GM08714 (cell line): ENCODE measurements at regions not wholly inside any gene's neighbourhood (a gene's known extent, or its start where the extent isn't known, plus 50 kb on each side); places are given as distances from the start of the nearest gene placed in this dataset.
"Not testable (repeated sequence)": the region's sequence is repeated elsewhere in the genome, so short reads cannot be mapped to it uniquely, and the experiment has no call there.

Source experiments
- H3K4me3 ChIP-seq: fragments of 200-500 bp; sonication (Bioruptor generic); 2 replicates; pipeline ENCODE4 v1.5.1; 2014; ENCODE audit warnings: mild to moderate bottlenecking, low read length, inconsistent platforms
- ZNF274 ChIP-seq: IDR thresholded peaks from 2 replicates; pipeline ENCODE4 v1.6.1; 2012; ENCODE audit warnings: mild to moderate bottlenecking, low read depth, low read length

GRCh38 chr14:22176957-22177356 lies 412.1 kb downstream of the DAD1 start:
- TF ChIP-seq ZNF274 = no peak
- H3K4me3 ChIP-seq = no peak overlapping the region

GRCh38 chr14:22175278-22175558 lies 413.8 kb downstream of the DAD1 start:
- not testable (repeated sequence) for H3K4me3 ChIP-seq

GRCh38 chr14:22174412-22175277 lies 414.4 kb downstream of the DAD1 start:
- no peak for TF ChIP-seq ZNF274
- no peak overlapping the region for H3K4me3 ChIP-seq

- no peak for TF ChIP-seq ZNF274
- H3K4me3 ChIP-seq = no peak overlapping the region
Measured at GRCh38 chr14:22168092-22168955, 420.7 kb downstream of the DAD1 start.

GRCh38 chr14:22164616-22165015 lies 424.4 kb downstream of the DAD1 start:
- no peak for TF ChIP-seq ZNF274

GRCh38 chr14:22163051-22163450 lies 426.0 kb downstream of the DAD1 start:
- no peak overlapping the region for H3K4me3 ChIP-seq
- no peak for TF ChIP-seq ZNF274

More at GRCh38 chr14:22164616-22165015, 424.4 kb downstream of the DAD1 start:
- H3K4me3 ChIP-seq = no peak overlapping the region

DNA sequence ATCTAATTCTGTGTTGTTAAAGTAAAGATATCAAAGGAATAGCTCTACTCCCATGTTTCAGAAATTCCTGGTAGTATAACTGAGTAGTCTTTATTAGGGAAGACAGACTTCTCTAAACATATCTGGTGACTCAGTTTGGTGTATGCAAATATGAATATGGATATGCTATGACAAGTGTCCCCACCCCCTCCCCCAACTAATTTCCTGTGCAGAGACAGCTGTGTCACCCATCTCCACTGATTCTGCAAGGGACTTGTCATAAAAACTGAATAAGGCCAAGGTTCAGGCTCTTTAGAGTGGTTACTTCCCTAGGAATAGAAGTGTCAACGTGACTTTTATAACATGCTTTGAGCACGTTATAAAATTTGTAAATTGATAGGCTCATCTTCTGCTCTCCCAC lies 429.1 kb downstream of the DAD1 start:
- H3K4me3 ChIP-seq = no peak overlapping the region
- TF ChIP-seq ZNF274 = no peak

- no peak for TF ChIP-seq ZNF274
- H3K4me3 ChIP-seq = no peak overlapping the region
Measured at GRCh38 chr14:22159099-22159498, 429.9 kb downstream of the DAD1 start.

DNA sequence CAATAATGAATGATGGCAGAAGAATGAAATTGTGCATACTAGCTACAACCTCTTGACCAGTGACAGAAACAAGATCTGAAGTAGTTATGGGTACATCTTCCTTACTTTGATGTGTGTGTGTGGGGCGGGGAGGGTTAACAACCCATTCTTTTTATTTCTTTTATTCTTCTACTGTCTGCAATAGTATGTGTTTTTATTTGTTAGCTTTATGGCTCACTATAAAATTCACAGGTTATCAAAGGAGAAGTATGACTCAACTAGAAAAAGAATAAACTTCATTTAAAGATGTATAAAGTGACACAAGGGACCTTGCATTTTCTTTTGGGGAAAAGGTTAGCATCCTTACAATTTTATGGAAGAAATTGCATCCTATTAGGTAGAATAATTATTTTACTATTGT lies 430.5 kb downstream of the DAD1 start:
- no peak overlapping the region for H3K4me3 ChIP-seq
- no peak for TF ChIP-seq ZNF274

GRCh38 chr14:22155571-22155970 lies 433.5 kb downstream of the DAD1 start:
- TF ChIP-seq ZNF274 = no peak
- no peak overlapping the region for H3K4me3 ChIP-seq

GRCh38 chr14:22152903-22153302 lies 436.1 kb downstream of the DAD1 start:
- no peak for TF ChIP-seq ZNF274
- no peak overlapping the region for H3K4me3 ChIP-seq

DNA sequence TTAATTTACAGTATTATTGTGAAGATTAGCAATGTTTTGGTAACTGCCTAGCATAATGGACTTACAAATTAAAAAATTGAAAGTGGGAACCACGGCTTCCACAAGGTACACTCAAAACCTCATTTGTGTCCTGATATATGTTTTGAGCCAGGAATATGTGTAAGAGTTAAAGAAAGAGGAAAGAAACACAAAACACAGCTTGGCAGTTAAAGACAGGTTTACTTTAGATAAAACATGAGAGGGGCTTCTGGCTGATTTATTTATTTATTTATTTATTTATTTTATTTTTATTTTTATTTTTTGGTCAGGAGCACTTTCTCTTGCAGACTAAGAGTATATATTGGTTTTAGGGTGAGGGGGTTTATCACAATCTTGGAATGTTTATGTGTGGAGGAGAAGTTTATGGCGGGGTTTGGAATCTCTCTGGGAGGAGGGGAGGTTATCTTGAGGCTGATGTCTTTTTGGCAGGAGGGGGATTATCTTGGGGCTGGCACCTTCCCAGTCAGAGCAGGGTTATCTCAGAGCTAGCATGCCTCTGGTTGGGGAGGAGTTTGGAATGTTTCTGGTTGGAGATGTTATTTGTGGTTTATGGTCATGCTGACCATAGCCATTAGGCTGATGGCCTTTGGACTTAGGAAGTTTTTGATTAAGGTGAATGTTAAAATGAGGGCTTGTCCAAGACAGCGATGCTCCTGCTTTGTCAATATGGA lies 436.7 kb downstream of the DAD1 start:
- TF ChIP-seq ZNF274 = no peak
- H3K4me3 ChIP-seq = no peak overlapping the region

DNA sequence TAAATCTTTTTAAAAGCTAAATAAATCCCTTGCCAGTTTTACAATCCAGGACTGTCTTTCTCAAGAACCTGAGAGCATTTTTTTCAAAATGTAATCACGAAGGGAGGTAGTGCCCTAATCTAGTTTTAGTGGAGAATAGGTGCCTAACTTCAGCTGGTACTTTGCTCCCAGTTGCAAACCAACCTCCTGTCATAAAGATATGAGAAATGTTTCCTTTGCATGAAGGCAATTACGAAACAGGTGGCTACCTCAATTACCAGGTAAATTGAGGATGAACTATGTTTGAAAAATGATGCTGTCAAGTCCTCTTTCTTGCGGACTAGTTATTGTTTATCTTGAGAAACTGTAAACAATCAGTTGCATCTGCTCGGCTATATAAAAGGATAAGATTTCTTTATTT lies 437.9 kb downstream of the DAD1 start:
- TF ChIP-seq ZNF274 = no peak
- H3K4me3 ChIP-seq = no peak overlapping the region

DNA sequence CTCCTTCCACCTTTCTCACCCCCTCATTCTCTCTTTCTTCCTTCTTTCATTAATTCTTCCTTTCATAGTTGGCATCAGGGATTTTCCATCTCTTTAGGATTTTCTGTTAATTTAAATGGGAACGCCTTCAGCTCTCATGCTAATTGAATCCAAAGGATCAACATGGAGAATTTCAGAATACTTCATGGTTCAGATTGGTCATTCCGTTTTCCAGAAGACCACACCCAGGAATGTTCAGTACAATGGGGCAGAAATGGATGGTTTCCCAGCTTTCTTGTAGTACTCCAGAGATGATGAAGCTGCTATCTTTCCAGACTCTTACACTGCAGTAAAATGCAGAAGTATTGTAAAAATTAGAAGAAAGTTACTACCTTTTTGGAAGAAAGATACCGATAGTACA lies 440.0 kb downstream of the DAD1 start:
- no peak overlapping the region for H3K4me3 ChIP-seq
- no peak for TF ChIP-seq ZNF274

DNA sequence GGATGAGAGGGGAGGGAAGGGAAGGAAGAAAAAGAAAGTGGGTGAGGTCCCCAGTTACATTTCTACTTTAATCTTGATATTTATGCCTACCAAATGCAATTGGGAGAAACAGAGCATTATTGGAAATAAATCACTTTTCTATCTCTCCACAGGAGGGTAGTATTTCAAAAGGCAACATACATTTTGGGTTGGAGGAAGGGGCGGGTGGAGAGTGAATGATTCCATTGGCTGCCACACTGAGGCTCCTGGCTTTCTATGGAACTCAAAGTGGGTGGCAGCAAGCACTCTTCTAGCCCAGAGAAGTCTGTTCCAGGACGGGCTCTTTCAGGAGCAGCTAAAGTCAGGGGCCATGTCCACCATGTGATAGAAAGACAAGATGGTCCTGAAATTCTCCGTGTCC lies 441.3 kb downstream of the DAD1 start:
- no peak overlapping the region for H3K4me3 ChIP-seq
- no peak for TF ChIP-seq ZNF274
